ENCODE measurements at regions not wholly inside any gene's neighbourhood (a gene's known extent, or its start where the extent isn't known, plus 50 kb on each side); places are given as distances from the start of the nearest gene placed in this dataset.
A peak's percentile ranks its signal among the peaks of the same experiment; 100 is the strongest.

GRCh38 chr6:7041511-7042026 is 66.2 kb upstream of the RREB1 start:
- intact Hi-C loops (cut with micrococcal nuclease), result loop anchor here (2.0 to 5.0 kb wide), 3 partner anchors 17 to 184 kb away; partner anchors contain the start of gene RREB1
- H3K27ac ChIP-seq (ENCODE audit: extremely low read depth, low read depth, low read length), result peak overlapping the region; percentile 74
- H3K36me3 ChIP-seq (ENCODE audit: control insufficient read depth, insufficient read depth, low read length), result no peaks in the 10 kb centered on the region
- no peaks in the 10 kb centered on the region for H3K9me1 ChIP-seq (ENCODE audit: control insufficient read depth, insufficient read depth, low read length)
- H3K79me2 ChIP-seq (ENCODE audit: control insufficient read depth, insufficient read depth, low read length), result no peaks in the 10 kb centered on the region
- in situ Hi-C loops (cut with MboI), result no loop called here
- no peaks in the 10 kb centered on the region for H3K9me3 ChIP-seq (replicated peaks; ENCODE audit: control insufficient read depth, insufficient read depth, low read depth, low read length)
- no peaks in the 10 kb centered on the region for H4K20me1 ChIP-seq (replicated peaks; ENCODE audit: control insufficient read depth, insufficient read depth, low read length)
- BruUV-seq (replicated peaks), result no TSS peak
- no peaks in the 10 kb centered on the region for H3K27me3 ChIP-seq (ENCODE audit: control insufficient read depth in 2 of 2, insufficient read depth in 2 of 2, low read length in 2 of 2)
- peaks cover 13 to 39% of the 10 kb centered on the region in 2 experiments for H3K4me1 ChIP-seq (replicated peaks in 1 of 2; ENCODE audit: control insufficient read depth in 2 of 2, insufficient read depth in 2 of 2, low read length in 2 of 2)
- POLR2A ChIA-PET, result interaction anchor here (0.6 to 1.6 kb wide), 2 partner anchors 18 to 441 kb away, joined by 3 read pairs; no protein-coding TSS in a partner anchor
- FAIRE-seq (peak; percentile 87), DNase-seq (ENCODE audit: extremely low read depth in 1 of 4, low spot score in 3 of 4) (peak in 2 of 4 experiments; percentile 76 to 83), ATAC-seq (peak; percentile 87)
- no peak overlapping the region for H3K4me3 ChIP-seq
- peak overlapping the region; percentile 52 for H3K4me2 ChIP-seq (ENCODE audit: insufficient read depth, low read length)
- 5% methylated on average over 3 of the region's 3 CpGs for WGBS (ENCODE audit: insufficient coverage, low coverage, missing lambda C conversion rate)
- CTCF ChIA-PET (ENCODE audit: low intra/inter-chr PET ratio), result no interaction called here
- H2AFZ ChIP-seq (ENCODE audit: low read depth, low read length), result peak overlapping the region; percentile 96
- peak overlapping the region in 1 of 2 experiments; percentile 53; a peak in 2 of 4 replicates for H3K9ac ChIP-seq (ENCODE audit: insufficient read depth in 1 of 2, low read depth in 2 of 2, low read length in 2 of 2)
- TF ChIP-seq RNF219 (CRISPR knock-in tag; IDR thresholded peaks at IDR 0.05), result no peak
- TF ChIP-seq TEAD4 (IDR thresholded peaks at IDR 0.05; ENCODE audit: low read length), result peak; percentile 64
- TF ChIP-seq TEAD4 (CRISPR knock-in tag; IDR thresholded peaks at IDR 0.05; ENCODE audit: borderline replicate concordance), result no peak
- TF ChIP-seq BRF1 (IDR thresholded peaks at IDR 0.05; ENCODE audit: borderline replicate concordance, extremely low read depth, insufficient read length), result no peak
- TF ChIP-seq EP400 (IDR thresholded peaks at IDR 0.05), result peak; percentile 41
- TF ChIP-seq KAT7 (CRISPR knock-in tag; IDR thresholded peaks at IDR 0.05; ENCODE audit: borderline replicate concordance), result no peak
- TF ChIP-seq ZNF778 (CRISPR knock-in tag; IDR thresholded peaks at IDR 0.05), result no peak
- TF ChIP-seq CBFA2T3 (IDR thresholded peaks at IDR 0.05), result peak; percentile 83
- 0 out of 2 replicates have a peak, but pooled peaks have one; percentile 58 for TF ChIP-seq ARID2 (IDR thresholded peaks at IDR 0.05)
- TF ChIP-seq EWSR1 (IDR thresholded peaks at IDR 0.05; ENCODE audit: borderline replicate concordance, low read depth, partially characterized antibody), result no peak
- no peak for TF ChIP-seq TEAD2 (tag; IDR thresholded peaks at IDR 0.05)
- TF ChIP-seq NFYB (IDR thresholded peaks at IDR 0.05; ENCODE audit: extremely low read depth, insufficient read length), result no peak
- no peak for TF ChIP-seq ZNF507 (tag; conservative IDR thresholded peaks at IDR 0.05)
- no peak; the same call in 1 of the 2 replicates for TF ChIP-seq ZNF584 (CRISPR knock-in tag; IDR thresholded peaks at IDR 0.05; ENCODE audit: low read depth)
- no peak for TF ChIP-seq RNF2 (IDR thresholded peaks at IDR 0.05)
- TF ChIP-seq MYC (IDR thresholded peaks at IDR 0.05; ENCODE audit: low read depth, low read length), result peak; percentile 74
- TF ChIP-seq MYC (CRISPR knock-in tag; IDR thresholded peaks at IDR 0.05; ENCODE audit: borderline replicate concordance, low read depth), result no peak
- TF ChIP-seq ZBTB11 (CRISPR knock-in tag; IDR thresholded peaks at IDR 0.05), result no peak; a peak in 1 of 6 replicates
- TF ChIP-seq ZNF644 (tag; IDR thresholded peaks at IDR 0.05; ENCODE audit: low read depth), result no peak

All from K562 (cell line).